ENCODE measurements at regions not wholly inside any gene's neighbourhood (a gene's known extent, or its start where the extent isn't known, plus 50 kb on each side); places are given as distances from the start of the nearest gene placed in this dataset.

DNA sequence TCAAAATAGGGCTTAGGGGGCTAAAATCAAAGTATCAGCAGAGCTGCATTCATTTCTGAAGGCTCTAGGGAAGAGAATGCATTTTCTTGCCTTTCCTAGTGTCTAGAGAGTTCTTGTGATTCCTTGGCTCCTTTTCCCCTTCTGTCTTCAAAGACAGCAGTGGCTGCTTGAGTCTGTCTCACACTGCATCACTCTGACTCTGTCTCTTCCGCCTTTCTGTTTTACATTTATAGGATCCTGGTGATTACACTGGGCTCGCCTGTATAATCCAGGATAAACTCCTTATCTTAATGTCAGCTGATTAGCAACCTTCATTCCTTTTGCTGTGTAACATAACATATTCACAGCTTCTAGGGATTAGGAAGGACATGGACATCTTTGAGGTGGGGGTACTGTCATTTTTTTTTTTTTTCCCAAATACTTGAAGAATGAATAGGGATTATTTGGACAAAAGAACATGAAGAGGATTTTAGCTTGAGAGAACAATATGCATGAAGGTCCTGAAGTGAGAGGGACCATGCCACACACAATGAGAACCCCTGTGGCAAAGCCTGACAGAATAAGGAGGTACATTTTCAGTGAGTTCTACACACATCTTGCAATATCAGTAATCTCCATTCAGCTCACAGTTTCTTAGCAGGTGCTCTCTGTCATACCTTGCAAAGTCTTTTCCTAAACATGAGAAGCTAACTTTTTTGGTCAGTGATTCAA is 267.6 kb downstream of the FAM170A start:
- WGBS (ENCODE audit: insufficient coverage): 100% methylated on average over 1 of the region's 2 CpGs
- H3K4me1 Mint-ChIP-seq: no peaks in the 10 kb centered on the region
- intact Hi-C loops (cut with micrococcal nuclease): no loop called here
- peaks cover 0 to 5% (median 3%) of the 10 kb centered on the region in 3 donors for H3K27me3 Mint-ChIP-seq (ENCODE audit: low read depth in 3 of 3)
- Histone ChIP-seq H3K9ac (ENCODE audit: insufficient read depth, low read length, poor library complexity, severe bottlenecking) (no peak overlapping the region), H3K4me2 (replicated peaks; ENCODE audit: extremely low read depth, low read length, poor library complexity, severe bottlenecking) (no peak overlapping the region), H2AFZ (ENCODE audit: insufficient read depth, low read depth, low read length, poor library complexity, severe bottlenecking) (no peak overlapping the region), H3K36me3 (replicated peaks in 1 of 2; ENCODE audit: control insufficient read depth in 1 of 2, insufficient read depth in 2 of 2, low read length in 2 of 2) (no peaks in the 10 kb centered on the region), H3K4me1 (ENCODE audit: control insufficient read depth in 1 of 2, insufficient read depth in 2 of 2, low read length in 2 of 2) (no peaks in the 10 kb centered on the region), H3K79me2 (ENCODE audit: insufficient read depth, low read length) (no peaks in the 10 kb centered on the region), H3K9me3 (replicated peaks in 1 of 2; ENCODE audit: control insufficient read depth in 1 of 2, insufficient read depth in 1 of 2, low read length in 2 of 2) (no peaks in the 10 kb centered on the region), H3K27ac (ENCODE audit: low read depth in 1 of 2, low read length in 2 of 2) (no peak overlapping the region), H4K20me1 (ENCODE audit: insufficient read depth, low read length) (no peaks in the 10 kb centered on the region), H3K27me3 (ENCODE audit: control insufficient read depth in 2 of 2, insufficient read depth in 2 of 2, low read length in 2 of 2) (no peaks in the 10 kb centered on the region), H3K4me3 (replicated peaks in 1 of 3; ENCODE audit: low read depth in 2 of 3, low read length in 3 of 3) (no peak overlapping the region)
- H3K27ac Mint-ChIP-seq: no peak overlapping the region
- no peak for DNase-seq
- no peaks in the 10 kb centered on the region for H3K36me3 Mint-ChIP-seq
- H3K9me3 Mint-ChIP-seq: no peaks in the 10 kb centered on the region
- no peak overlapping the region for H3K4me3 Mint-ChIP-seq
- TF ChIP-seq CTCF (IDR thresholded peaks at IDR 0.05): no peak

DNA sequence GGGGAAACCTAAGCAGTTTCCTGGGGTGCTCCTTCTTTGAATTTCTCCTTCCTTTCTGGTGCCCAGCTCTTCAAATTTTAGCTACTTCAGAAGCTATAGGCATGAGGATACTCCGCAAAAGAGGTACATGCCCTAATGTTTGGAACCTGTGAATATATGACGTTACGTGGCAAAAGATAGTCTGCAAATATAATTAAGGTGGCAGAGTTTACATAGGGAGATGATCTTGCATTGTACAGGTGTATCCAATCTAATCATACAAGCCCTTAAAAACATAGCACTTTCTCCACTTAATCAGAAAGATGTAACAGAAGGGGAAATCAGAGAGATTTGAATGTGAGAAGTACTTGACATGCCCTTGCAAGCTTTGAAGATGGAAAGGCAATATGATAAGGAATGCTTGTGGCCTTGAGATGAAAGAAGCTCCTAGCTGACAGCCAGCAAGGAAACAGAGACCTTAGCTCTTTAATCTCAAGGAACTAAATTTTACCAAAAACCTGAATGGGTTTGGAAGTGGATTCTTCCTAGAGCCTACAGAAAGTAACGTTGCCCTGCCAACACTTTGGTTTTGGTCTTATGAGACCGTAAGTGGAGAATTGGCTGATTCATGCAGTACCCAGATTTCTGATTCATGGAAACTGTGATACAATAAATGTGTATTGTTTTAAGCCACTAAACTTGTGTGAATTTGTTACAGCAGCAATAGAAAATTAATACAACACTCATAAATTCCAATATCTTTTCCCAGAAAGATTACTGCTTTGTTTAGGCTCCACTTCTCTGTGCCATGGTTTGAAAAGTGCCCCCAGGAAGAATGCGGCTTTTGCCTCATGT is 268.4 kb downstream of the FAM170A start:
- Mint-ChIP-seq H3K27me3 (ENCODE audit: low read depth in 3 of 3) (peaks cover 0 to 5% (median 3%) of the 10 kb centered on the region in 3 donors), H3K9me3 (no peaks in the 10 kb centered on the region)
- no CpG with 5 or more reads among the region's 6 CpGs for WGBS (ENCODE audit: insufficient coverage)

More for the DNA sequence above, 268.4 kb downstream of the FAM170A start:
- DNase-seq: no peak
- no peaks in the 10 kb centered on the region for H3K36me3 Mint-ChIP-seq
- Histone ChIP-seq H3K4me2 (replicated peaks; ENCODE audit: extremely low read depth, low read length, poor library complexity, severe bottlenecking) (no peak overlapping the region), H2AFZ (ENCODE audit: insufficient read depth, low read depth, low read length, poor library complexity, severe bottlenecking) (no peak overlapping the region), H3K4me1 (ENCODE audit: control insufficient read depth in 1 of 2, insufficient read depth in 2 of 2, low read length in 2 of 2) (no peaks in the 10 kb centered on the region), H3K27me3 (ENCODE audit: control insufficient read depth in 2 of 2, insufficient read depth in 2 of 2, low read length in 2 of 2) (no peaks in the 10 kb centered on the region), H3K27ac (ENCODE audit: low read depth in 1 of 2, low read length in 2 of 2) (no peak overlapping the region), H3K36me3 (replicated peaks in 1 of 2; ENCODE audit: control insufficient read depth in 1 of 2, insufficient read depth in 2 of 2, low read length in 2 of 2) (no peaks in the 10 kb centered on the region), H3K79me2 (ENCODE audit: insufficient read depth, low read length) (no peaks in the 10 kb centered on the region), H3K4me3 (replicated peaks in 1 of 3; ENCODE audit: low read depth in 2 of 3, low read length in 3 of 3) (no peak overlapping the region), H3K9me3 (replicated peaks in 1 of 2; ENCODE audit: control insufficient read depth in 1 of 2, insufficient read depth in 1 of 2, low read length in 2 of 2) (no peaks in the 10 kb centered on the region), H4K20me1 (ENCODE audit: insufficient read depth, low read length) (no peaks in the 10 kb centered on the region), H3K9ac (ENCODE audit: insufficient read depth, low read length, poor library complexity, severe bottlenecking) (no peak overlapping the region)
- H3K27ac Mint-ChIP-seq: no peak overlapping the region
- no peak for TF ChIP-seq CTCF (IDR thresholded peaks at IDR 0.05)
- no peak overlapping the region for H3K4me3 Mint-ChIP-seq
- intact Hi-C loops (cut with micrococcal nuclease): no loop called here
- H3K4me1 Mint-ChIP-seq: no peaks in the 10 kb centered on the region
